HepG2 (cell line): ENCODE measurements at regions not wholly inside any gene's neighbourhood (a gene's known extent, or its start where the extent isn't known, plus 50 kb on each side); places are given as distances from the start of the nearest gene placed in this dataset.

Source experiments
- ASH2L ChIP-seq: fragments of 300-600, 200-600 bp; sonication (generic); IDR thresholded peaks from 2 replicates; pipeline ENCODE4 v1.7.0; 2017; ENCODE audit warnings: low read depth, mild to moderate bottlenecking, moderate library complexity, mixed read lengths, low read length; ENCODE audit not compliant: insufficient read length
- HMG20B ChIP-seq: conservative IDR thresholded peaks from 2 replicates; pipeline ENCODE4 v1.6.1; 2016; ENCODE audit warnings: missing genetic modification reagents, missing compliant biosample characterization
- NCOA2 ChIP-seq: sonication (generic); formaldehyde crosslinking; IDR thresholded peaks from 2 replicates; pipeline ENCODE4 v1.8.0; 2022; ENCODE audit warnings: inconsistent platforms
- POLR2A ChIP-seq, 2 experiments: IDR thresholded peaks; 2 replicates each; pipeline ENCODE4 v1.6.1; 2011; ENCODE audit warnings: low read depth in 2 of 2, low read length in 2 of 2, mild to moderate bottlenecking in 1 of 2, moderate library complexity in 1 of 2; ENCODE audit not compliant: insufficient read depth in 1 of 2
- TRIM24 ChIP-seq: sonication (generic); formaldehyde crosslinking; IDR thresholded peaks from 2 replicates; pipeline ENCODE4 v1.8.0; 2022; ENCODE audit warnings: mild to moderate bottlenecking, missing genetic modification reagents
- ZNF224 ChIP-seq: sonication (generic); formaldehyde crosslinking; IDR thresholded peaks from 2 replicates; pipeline ENCODE4 v1.5.0; 2020; ENCODE audit warnings: mild to moderate bottlenecking, missing genetic modification reagents
- ZNF660 ChIP-seq: sonication (generic); formaldehyde crosslinking; IDR thresholded peaks from 2 replicates; pipeline ENCODE4 v1.5.1; 2020; ENCODE audit warnings: mild to moderate bottlenecking, low read depth, missing genetic modification reagents, borderline replicate concordance
- TF ChIP-seq, protein P1 (sequence below): sonication (generic); formaldehyde crosslinking; IDR thresholded peaks from 2 replicates; pipeline ENCODE4 v1.5.0; 2020; ENCODE audit warnings: mild to moderate bottlenecking, missing genetic modification reagents, moderate library complexity
- TF ChIP-seq, protein P2 (sequence below): sonication (generic); formaldehyde crosslinking; IDR thresholded peaks from 2 replicates; pipeline ENCODE4 v1.4.0; 2020; ENCODE audit warnings: missing genetic modification reagents
- TF ChIP-seq, protein P3 (sequence below): sonication (generic); formaldehyde crosslinking; IDR thresholded peaks from 2 replicates; pipeline ENCODE4 v1.4.0; 2020; ENCODE audit warnings: missing genetic modification reagents
- TF ChIP-seq, protein P4 (sequence below): IDR thresholded peaks from 2 replicates; pipeline ENCODE4 v1.6.1; 2016; ENCODE audit warnings: low read depth, borderline replicate concordance

DNA sequence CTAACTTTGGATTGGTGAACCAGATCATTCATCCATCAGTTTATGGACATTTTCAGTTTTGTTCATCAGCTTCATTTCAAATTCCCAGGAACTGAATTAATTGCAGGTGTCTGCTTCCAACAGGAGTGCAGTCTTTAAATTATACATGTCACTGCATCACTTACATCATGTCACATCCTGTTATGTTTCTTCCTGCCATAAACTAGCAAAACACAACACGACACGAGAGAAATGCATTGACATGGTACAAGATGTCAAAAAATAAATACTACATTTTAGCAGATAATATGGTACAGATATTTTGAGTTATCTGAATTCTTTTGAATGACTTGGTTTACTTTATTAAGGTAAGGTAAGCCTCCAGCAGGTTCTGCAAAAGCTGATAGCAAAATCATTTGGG is 415.5 kb downstream of the NR2F1-AS1 start:
- TF ChIP-seq, protein P1, sequence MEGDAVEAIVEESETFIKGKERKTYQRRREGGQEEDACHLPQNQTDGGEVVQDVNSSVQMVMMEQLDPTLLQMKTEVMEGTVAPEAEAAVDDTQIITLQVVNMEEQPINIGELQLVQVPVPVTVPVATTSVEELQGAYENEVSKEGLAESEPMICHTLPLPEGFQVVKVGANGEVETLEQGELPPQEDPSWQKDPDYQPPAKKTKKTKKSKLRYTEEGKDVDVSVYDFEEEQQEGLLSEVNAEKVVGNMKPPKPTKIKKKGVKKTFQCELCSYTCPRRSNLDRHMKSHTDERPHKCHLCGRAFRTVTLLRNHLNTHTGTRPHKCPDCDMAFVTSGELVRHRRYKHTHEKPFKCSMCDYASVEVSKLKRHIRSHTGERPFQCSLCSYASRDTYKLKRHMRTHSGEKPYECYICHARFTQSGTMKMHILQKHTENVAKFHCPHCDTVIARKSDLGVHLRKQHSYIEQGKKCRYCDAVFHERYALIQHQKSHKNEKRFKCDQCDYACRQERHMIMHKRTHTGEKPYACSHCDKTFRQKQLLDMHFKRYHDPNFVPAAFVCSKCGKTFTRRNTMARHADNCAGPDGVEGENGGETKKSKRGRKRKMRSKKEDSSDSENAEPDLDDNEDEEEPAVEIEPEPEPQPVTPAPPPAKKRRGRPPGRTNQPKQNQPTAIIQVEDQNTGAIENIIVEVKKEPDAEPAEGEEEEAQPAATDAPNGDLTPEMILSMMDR, result no peak
- no peak for TF ChIP-seq NCOA2 (CRISPR knock-in tag)
- no peak for TF ChIP-seq ZNF660 (CRISPR knock-in tag)
- no peak for TF ChIP-seq POLR2A (IDR thresholded peaks at IDR 0.05; ENCODE audit: insufficient read depth in 1 of 2, low read depth in 2 of 2, low read length in 2 of 2)
- TF ChIP-seq TRIM24 (CRISPR knock-in tag), result no peak
- TF ChIP-seq, protein P2, sequence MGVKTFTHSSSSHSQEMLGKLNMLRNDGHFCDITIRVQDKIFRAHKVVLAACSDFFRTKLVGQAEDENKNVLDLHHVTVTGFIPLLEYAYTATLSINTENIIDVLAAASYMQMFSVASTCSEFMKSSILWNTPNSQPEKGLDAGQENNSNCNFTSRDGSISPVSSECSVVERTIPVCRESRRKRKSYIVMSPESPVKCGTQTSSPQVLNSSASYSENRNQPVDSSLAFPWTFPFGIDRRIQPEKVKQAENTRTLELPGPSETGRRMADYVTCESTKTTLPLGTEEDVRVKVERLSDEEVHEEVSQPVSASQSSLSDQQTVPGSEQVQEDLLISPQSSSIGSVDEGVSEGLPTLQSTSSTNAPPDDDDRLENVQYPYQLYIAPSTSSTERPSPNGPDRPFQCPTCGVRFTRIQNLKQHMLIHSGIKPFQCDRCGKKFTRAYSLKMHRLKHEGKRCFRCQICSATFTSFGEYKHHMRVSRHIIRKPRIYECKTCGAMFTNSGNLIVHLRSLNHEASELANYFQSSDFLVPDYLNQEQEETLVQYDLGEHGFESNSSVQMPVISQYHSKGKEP (CRISPR knock-in tag), result no peak
- TF ChIP-seq, protein P3, sequence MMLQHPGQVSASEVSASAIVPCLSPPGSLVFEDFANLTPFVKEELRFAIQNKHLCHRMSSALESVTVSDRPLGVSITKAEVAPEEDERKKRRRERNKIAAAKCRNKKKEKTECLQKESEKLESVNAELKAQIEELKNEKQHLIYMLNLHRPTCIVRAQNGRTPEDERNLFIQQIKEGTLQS (CRISPR knock-in tag), result no peak
- TF ChIP-seq ASH2L, result no peak
- no peak for TF ChIP-seq ZNF224 (CRISPR knock-in tag)
- no peak for TF ChIP-seq HMG20B (CRISPR knock-in tag)
- TF ChIP-seq, protein P4, sequence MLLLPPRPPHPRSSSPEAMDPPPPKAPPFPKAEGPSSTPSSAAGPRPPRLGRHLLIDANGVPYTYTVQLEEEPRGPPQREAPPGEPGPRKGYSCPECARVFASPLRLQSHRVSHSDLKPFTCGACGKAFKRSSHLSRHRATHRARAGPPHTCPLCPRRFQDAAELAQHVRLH (CRISPR knock-in tag), result no peak
